Lower leg skin (tissue), 3 donors: ENCODE measurements at regions not wholly inside any gene's neighbourhood (a gene's known extent, or its start where the extent isn't known, plus 50 kb on each side); places are given as distances from the start of the nearest gene placed in this dataset.

Experiments
- CTCF ChIP-seq, 3 donors: fragments of 450-650 bp; IDR thresholded peaks; one replicate each; pipeline ENCODE4 v1.5.1; 2016; ENCODE audit warnings: antibody characterized with exemption in 3 of 3, mild to moderate bottlenecking in 3 of 3, moderate library complexity in 2 of 3
- POLR2A ChIP-seq, 2 donors: fragments of 450-650 bp; IDR thresholded peaks; one replicate each; pipeline ENCODE4 v1.6.1; 2016 to 2017; ENCODE audit warnings: antibody characterized with exemption in 2 of 2, mild to moderate bottlenecking in 1 of 2, moderate library complexity in 1 of 2

- TF ChIP-seq CTCF (IDR thresholded peaks at IDR 0.05) (peak in 1 of 3 donors; percentile 61), POLR2A (IDR thresholded peaks at IDR 0.05) (no peak)
Observed at GRCh38 chr20:41738604-41739206, 120.5 kb upstream of the CHD6 start.
